ENCODE measurements at regions not wholly inside any gene's neighbourhood (a gene's known extent, or its start where the extent isn't known, plus 50 kb on each side); places are given as distances from the start of the nearest gene placed in this dataset.

GRCh38 chr12:16100206-16100605 is 177.3 kb downstream of the SLC15A5 start:
- DNase-seq (no peak), ATAC-seq (no peak)
- H3K4me3 ChIP-seq, result no peak overlapping the region
- no peaks in the 10 kb centered on the region for H3K4me1 ChIP-seq (ENCODE audit: low read depth)
- peaks cover 14% of the 10 kb centered on the region for H3K9me3 ChIP-seq
- H3K36me3 ChIP-seq (ENCODE audit: low read depth), result no peaks in the 10 kb centered on the region
- intact Hi-C loops (cut with DNase I, micrococcal nuclease), result no loop called here
- no peak for TF ChIP-seq CTCF (IDR thresholded peaks at IDR 0.05)

GRCh38 chr12:16096273-16096849 is 181.1 kb downstream of the SLC15A5 start:
- intact Hi-C loops (cut with DNase I, micrococcal nuclease), result no loop called here
- H3K36me3 ChIP-seq (ENCODE audit: low read depth), result no peaks in the 10 kb centered on the region
- ATAC-seq (no peak), DNase-seq (no peak)
- no peaks in the 10 kb centered on the region for H3K9me3 ChIP-seq
- TF ChIP-seq CTCF (IDR thresholded peaks at IDR 0.05), result no peak
- H3K4me1 ChIP-seq (ENCODE audit: low read depth), result no peaks in the 10 kb centered on the region
- no peak overlapping the region for H3K4me3 ChIP-seq

GRCh38 chr12:16095531-16096110 is 181.9 kb downstream of the SLC15A5 start:
- DNase-seq, result no peak
- Histone ChIP-seq H3K36me3 (ENCODE audit: low read depth) (no peaks in the 10 kb centered on the region), H3K4me1 (ENCODE audit: low read depth) (no peaks in the 10 kb centered on the region), H3K9me3 (no peaks in the 10 kb centered on the region), H3K4me3 (no peak overlapping the region)
- ATAC-seq, result no peak
- intact Hi-C loops (cut with DNase I, micrococcal nuclease), result no loop called here
- TF ChIP-seq CTCF (IDR thresholded peaks at IDR 0.05), result no peak

GRCh38 chr12:16094437-16094836 is 183.0 kb downstream of the SLC15A5 start:
- intact Hi-C loops (cut with DNase I, micrococcal nuclease), result no loop called here
- DNase-seq (no peak), ATAC-seq (no peak)
- TF ChIP-seq CTCF (IDR thresholded peaks at IDR 0.05), result no peak
- no peak overlapping the region for H3K4me3 ChIP-seq
- H3K9me3 ChIP-seq, result no peaks in the 10 kb centered on the region
- no peaks in the 10 kb centered on the region for H3K36me3 ChIP-seq (ENCODE audit: low read depth)
- no peaks in the 10 kb centered on the region for H3K4me1 ChIP-seq (ENCODE audit: low read depth)

- no peaks in the 10 kb centered on the region for H3K4me1 ChIP-seq (ENCODE audit: low read depth)
- H3K9me3 ChIP-seq, result no peaks in the 10 kb centered on the region
- no peak overlapping the region for H3K4me3 ChIP-seq
- no peak for DNase-seq
- no peak for ATAC-seq
- TF ChIP-seq CTCF (IDR thresholded peaks at IDR 0.05), result no peak
- H3K36me3 ChIP-seq (ENCODE audit: low read depth), result no peaks in the 10 kb centered on the region
- intact Hi-C loops (cut with DNase I, micrococcal nuclease), result no loop called here
Observed at GRCh38 chr12:16093825-16094224, 182.7 kb downstream of the DERA start.

GRCh38 chr12:16090974-16091373 is 179.8 kb downstream of the DERA start:
- Histone ChIP-seq H3K36me3 (ENCODE audit: low read depth) (no peaks in the 10 kb centered on the region), H3K4me3 (no peak overlapping the region), H3K9me3 (no peaks in the 10 kb centered on the region), H3K4me1 (ENCODE audit: low read depth) (no peaks in the 10 kb centered on the region)
- TF ChIP-seq CTCF (IDR thresholded peaks at IDR 0.05), result no peak
- DNase-seq (no peak), ATAC-seq (no peak)
- intact Hi-C loops (cut with DNase I, micrococcal nuclease), result no loop called here

Data from mucosa of descending colon (tissue), 3 donors.